Breast epithelium (tissue), 3 donors: ENCODE measurements at regions not wholly inside any gene's neighbourhood (a gene's known extent, or its start where the extent isn't known, plus 50 kb on each side); places are given as distances from the start of the nearest gene placed in this dataset.
"Not testable (repeated sequence)": the region's sequence is repeated elsewhere in the genome, so short reads cannot be mapped to it uniquely, and the experiment has no call there.

Experiments
- POLR2A ChIP-seq: fragments of 450-650 bp; IDR thresholded peaks from one replicate; pipeline ENCODE4 v1.6.1; 2016; ENCODE audit warnings: antibody characterized with exemption, mild to moderate bottlenecking, moderate library complexity
- POLR2AphosphoS5 ChIP-seq, 3 donors: sonication (generic); formaldehyde crosslinking; IDR thresholded peaks; one replicate each; pipeline ENCODE4 v1.6.1; 2017; ENCODE audit warnings: antibody characterized with exemption in 3 of 3
- TF ChIP-seq, protein P1 (sequence below), 3 donors: fragments of 450-650 bp; IDR thresholded peaks; one replicate each; pipeline ENCODE4 v1.5.1; 2016 to 2017; ENCODE audit warnings: antibody characterized with exemption in 3 of 3, mild to moderate bottlenecking in 3 of 3, moderate library complexity in 3 of 3

DNA sequence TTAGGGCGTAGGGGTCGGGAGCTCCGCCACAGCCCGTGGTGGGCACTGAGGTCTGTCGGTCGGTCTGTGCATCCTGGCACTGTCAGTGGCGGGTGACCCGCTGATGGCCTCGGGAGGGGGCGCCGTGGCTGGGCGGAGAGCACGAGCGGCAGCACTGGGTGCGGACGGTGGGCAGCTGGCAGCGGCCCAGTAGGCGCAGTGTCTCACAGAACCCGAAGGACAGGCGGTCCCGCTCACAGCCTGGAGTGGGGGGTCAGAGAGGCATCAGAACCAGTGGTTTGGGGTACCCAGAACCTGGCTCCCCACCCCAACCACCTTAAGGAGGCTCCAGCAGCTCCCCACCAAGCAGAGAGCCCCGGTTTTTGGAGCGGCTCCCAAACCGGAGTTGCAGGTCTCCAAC lies 124.9 kb upstream of the AKAP13 start:
- not testable (repeated sequence) for TF ChIP-seq POLR2AphosphoS5 (IDR thresholded peaks at IDR 0.05); POLR2A
- TF ChIP-seq, protein P1, sequence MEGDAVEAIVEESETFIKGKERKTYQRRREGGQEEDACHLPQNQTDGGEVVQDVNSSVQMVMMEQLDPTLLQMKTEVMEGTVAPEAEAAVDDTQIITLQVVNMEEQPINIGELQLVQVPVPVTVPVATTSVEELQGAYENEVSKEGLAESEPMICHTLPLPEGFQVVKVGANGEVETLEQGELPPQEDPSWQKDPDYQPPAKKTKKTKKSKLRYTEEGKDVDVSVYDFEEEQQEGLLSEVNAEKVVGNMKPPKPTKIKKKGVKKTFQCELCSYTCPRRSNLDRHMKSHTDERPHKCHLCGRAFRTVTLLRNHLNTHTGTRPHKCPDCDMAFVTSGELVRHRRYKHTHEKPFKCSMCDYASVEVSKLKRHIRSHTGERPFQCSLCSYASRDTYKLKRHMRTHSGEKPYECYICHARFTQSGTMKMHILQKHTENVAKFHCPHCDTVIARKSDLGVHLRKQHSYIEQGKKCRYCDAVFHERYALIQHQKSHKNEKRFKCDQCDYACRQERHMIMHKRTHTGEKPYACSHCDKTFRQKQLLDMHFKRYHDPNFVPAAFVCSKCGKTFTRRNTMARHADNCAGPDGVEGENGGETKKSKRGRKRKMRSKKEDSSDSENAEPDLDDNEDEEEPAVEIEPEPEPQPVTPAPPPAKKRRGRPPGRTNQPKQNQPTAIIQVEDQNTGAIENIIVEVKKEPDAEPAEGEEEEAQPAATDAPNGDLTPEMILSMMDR (IDR thresholded peaks at IDR 0.05) = not testable (repeated sequence)
